Stomach (tissue), 4 donors: ENCODE measurements at regions not wholly inside any gene's neighbourhood (a gene's known extent, or its start where the extent isn't known, plus 50 kb on each side); places are given as distances from the start of the nearest gene placed in this dataset.

ENCODE experiments used
- POLR2A ChIP-seq, 4 donors: fragments of 450-650 bp; IDR thresholded peaks; one replicate each; pipeline ENCODE4 v1.6.1; 2016; ENCODE audit warnings: antibody characterized with exemption in 4 of 4, control low read depth in 2 of 4, mild to moderate bottlenecking in 1 of 4, moderate library complexity in 1 of 4
- TF ChIP-seq, protein P1 (sequence below), 7 experiments: fragments of 450-650 bp in 4 of 7; fragments of 200-600 bp in 3 of 7; sonication (generic) in 3 of 7; IDR thresholded peaks; one replicate each; pipeline ENCODE4 v1.5.1; 2016 to 2019; ENCODE audit warnings: antibody characterized with exemption in 7 of 7, control low read depth in 2 of 7, mild to moderate bottlenecking in 1 of 7

DNA sequence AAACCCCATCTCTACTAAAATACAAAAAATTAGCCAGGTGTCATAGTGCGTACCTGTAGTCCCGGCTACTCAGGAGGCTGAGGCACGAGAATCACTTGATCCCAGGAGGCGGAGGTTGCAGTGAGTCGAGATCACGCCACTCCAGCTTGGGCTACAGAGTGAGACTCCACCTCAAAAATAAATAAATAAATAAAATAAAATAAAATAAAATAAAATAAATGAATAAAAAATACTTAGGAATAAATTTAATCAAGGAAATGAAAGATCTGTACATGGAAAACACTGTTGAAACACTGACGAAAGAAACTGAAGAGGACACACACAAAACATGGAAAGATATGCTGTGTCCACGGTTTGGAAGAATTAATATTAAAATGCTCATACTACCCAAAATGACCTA lies 56.5 kb upstream of the ASPRV1 start:
- no peak for TF ChIP-seq POLR2A (IDR thresholded peaks at IDR 0.05)
- TF ChIP-seq, protein P1, sequence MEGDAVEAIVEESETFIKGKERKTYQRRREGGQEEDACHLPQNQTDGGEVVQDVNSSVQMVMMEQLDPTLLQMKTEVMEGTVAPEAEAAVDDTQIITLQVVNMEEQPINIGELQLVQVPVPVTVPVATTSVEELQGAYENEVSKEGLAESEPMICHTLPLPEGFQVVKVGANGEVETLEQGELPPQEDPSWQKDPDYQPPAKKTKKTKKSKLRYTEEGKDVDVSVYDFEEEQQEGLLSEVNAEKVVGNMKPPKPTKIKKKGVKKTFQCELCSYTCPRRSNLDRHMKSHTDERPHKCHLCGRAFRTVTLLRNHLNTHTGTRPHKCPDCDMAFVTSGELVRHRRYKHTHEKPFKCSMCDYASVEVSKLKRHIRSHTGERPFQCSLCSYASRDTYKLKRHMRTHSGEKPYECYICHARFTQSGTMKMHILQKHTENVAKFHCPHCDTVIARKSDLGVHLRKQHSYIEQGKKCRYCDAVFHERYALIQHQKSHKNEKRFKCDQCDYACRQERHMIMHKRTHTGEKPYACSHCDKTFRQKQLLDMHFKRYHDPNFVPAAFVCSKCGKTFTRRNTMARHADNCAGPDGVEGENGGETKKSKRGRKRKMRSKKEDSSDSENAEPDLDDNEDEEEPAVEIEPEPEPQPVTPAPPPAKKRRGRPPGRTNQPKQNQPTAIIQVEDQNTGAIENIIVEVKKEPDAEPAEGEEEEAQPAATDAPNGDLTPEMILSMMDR (IDR thresholded peaks at IDR 0.05), result no peak
